ENCODE measurements at regions not wholly inside any gene's neighbourhood (a gene's known extent, or its start where the extent isn't known, plus 50 kb on each side); places are given as distances from the start of the nearest gene placed in this dataset.

DNA sequence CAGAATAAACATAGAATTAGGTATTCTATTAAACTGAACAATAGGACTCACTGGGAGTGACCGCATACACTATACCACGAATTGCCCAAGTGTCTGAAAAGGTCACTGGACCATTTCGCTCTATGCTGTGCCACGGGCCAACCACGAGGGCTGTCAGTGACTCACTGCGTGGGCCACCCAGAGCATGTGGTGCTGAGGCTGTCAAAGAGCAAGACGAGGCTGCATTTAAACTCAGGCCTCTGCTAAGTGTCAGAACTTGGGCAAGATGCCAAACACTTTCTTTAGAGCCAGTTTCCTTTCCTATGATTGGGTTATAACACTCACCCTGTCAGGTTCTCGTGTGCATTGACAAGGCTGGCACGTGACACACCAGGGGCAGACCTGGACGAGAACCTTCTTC is 97.5 kb downstream of the SH3YL1 start:
- Histone ChIP-seq H3K9me3 (no peaks in the 10 kb centered on the region), H3K4me3 (no peak overlapping the region), H3K27me3 (peaks cover 0 to 15% (median 9%) of the 10 kb centered on the region in 7 donors), H3K27ac (no peak overlapping the region), H3K36me3 (no peaks in the 10 kb centered on the region), H3K4me1 (no peaks in the 10 kb centered on the region)
- 35 to 56% methylated on average over 10 of the region's 10 CpGs for WGBS, 2 donors
- TF ChIP-seq, protein P1, sequence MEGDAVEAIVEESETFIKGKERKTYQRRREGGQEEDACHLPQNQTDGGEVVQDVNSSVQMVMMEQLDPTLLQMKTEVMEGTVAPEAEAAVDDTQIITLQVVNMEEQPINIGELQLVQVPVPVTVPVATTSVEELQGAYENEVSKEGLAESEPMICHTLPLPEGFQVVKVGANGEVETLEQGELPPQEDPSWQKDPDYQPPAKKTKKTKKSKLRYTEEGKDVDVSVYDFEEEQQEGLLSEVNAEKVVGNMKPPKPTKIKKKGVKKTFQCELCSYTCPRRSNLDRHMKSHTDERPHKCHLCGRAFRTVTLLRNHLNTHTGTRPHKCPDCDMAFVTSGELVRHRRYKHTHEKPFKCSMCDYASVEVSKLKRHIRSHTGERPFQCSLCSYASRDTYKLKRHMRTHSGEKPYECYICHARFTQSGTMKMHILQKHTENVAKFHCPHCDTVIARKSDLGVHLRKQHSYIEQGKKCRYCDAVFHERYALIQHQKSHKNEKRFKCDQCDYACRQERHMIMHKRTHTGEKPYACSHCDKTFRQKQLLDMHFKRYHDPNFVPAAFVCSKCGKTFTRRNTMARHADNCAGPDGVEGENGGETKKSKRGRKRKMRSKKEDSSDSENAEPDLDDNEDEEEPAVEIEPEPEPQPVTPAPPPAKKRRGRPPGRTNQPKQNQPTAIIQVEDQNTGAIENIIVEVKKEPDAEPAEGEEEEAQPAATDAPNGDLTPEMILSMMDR (IDR thresholded peaks at IDR 0.05) = no peak
- intact Hi-C loops (cut with DNase I) = no loop called here
- peak in 1 of 8 donors; percentile 58 for ATAC-seq
- no peak for DNase-seq

DNA sequence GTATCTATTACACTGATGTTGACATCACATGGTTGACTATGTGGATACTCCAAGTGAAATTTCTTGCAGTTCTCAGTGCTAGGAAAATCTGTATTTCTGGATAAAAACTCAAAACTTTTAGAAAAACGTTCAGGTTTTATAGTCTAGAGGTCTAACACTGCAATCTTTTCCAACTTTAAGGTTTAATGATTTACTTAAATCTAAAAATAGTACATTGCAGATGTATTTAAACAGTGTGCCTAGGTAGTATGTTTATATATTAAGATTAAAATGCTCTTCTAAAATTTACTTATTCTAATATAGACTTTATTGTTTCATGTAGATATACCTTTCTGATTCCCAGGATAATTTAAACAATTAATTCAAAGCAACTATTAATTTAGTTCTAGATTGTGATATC is 98.3 kb downstream of the SH3YL1 start:
- Histone ChIP-seq H3K27ac (no peak overlapping the region), H3K4me1 (no peaks in the 10 kb centered on the region), H3K4me3 (no peak overlapping the region), H3K36me3 (no peaks in the 10 kb centered on the region), H3K9me3 (no peaks in the 10 kb centered on the region), H3K27me3 (peaks cover 0 to 20% (median 11%) of the 10 kb centered on the region in 7 donors)
- 33 to 79% methylated on average over 1 of the region's 1 CpG for WGBS, 2 donors
- TF ChIP-seq, protein P1 (IDR thresholded peaks at IDR 0.05) = no peak
- DNase-seq (no peak), ATAC-seq (no peak)
- intact Hi-C loops (cut with DNase I) = no loop called here

DNA sequence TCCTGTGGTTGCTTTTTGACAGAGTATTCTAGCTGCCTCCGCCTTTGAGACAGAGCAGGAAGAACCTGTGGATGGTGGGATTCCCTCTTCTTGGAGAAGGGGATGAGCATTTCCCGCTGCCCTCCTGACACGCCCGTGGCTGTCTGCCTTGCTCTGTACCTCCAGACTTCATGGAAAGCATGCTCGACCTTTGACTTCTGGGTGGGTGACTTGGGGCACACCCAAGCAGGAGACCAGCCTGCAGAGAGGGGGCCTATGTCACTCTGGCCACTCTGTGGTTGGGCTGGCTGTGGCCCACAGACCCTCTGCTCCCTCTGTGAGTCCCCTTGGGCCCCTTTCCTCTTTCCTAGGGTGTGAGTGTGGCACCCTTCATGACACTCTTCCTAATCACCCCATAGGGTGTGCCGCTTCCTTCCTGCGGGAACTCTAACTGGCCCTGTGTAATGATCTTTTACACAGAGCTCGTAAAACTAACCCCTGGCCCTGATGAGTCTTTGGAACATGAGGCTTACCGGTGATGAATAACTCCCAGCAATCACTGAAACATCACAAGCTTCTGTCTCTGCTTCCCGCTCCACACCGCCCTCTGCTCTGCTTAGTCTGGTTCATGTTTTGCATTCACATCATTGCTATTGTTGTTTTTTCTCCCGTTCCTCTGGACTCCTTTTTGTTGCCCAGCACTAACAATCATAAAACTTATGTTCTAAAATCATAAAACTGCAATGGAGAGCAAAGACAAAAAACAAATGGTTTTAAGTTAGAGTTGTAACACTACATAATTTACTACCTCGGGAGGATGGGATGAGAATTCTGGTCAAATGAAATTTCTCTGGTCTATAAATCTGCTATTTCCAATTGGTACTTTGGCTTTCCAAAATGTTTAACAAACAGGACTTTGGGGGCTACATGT is 101.1 kb downstream of the SH3YL1 start:
- 77 to 79% methylated on average over 13 of the region's 13 CpGs for WGBS, 2 donors

DNA sequence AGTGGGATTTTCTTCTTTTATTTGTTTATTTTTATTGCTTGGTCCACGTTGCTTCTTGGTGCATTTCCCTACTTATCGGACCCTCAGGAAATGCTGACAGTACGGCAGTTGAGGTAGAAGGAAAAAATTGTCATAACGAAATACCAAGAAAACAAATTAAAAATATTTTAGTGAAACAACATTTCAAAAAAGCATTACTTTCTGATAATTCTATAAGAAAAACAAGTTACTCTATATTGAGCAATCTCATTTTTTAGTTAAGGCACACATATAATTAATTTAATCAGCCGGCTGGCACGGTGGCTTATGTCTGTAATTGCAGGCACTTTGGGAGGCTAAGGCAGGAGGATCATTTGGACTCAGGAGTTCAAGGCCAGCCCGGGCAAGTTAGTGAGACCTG is 102.1 kb downstream of the SH3YL1 start:
- Histone ChIP-seq H3K27ac (no peak overlapping the region), H3K9me3 (no peaks in the 10 kb centered on the region), H3K36me3 (no peaks in the 10 kb centered on the region), H3K27me3 (peaks cover 0 to 16% (median 11%) of the 10 kb centered on the region in 7 donors), H3K4me3 (no peak overlapping the region), H3K4me1 (no peaks in the 10 kb centered on the region)
- intact Hi-C loops (cut with DNase I) = no loop called here
- no peak for DNase-seq
- no peak for ATAC-seq
- 85 to 88% methylated on average over 7 of the region's 7 CpGs for WGBS, 2 donors
- TF ChIP-seq, protein P1 (IDR thresholded peaks at IDR 0.05) = no peak

More for the DNA sequence above, 101.1 kb downstream of the SH3YL1 start:
- Histone ChIP-seq H3K9me3 (no peaks in the 10 kb centered on the region), H3K4me3 (no peak overlapping the region), H3K27ac (no peak overlapping the region), H3K27me3 (peaks cover 0 to 20% (median 11%) of the 10 kb centered on the region in 7 donors), H3K4me1 (no peaks in the 10 kb centered on the region), H3K36me3 (no peaks in the 10 kb centered on the region)
- no peak for DNase-seq
- intact Hi-C loops (cut with DNase I) = no loop called here
- no peak for ATAC-seq
- TF ChIP-seq, protein P1 (IDR thresholded peaks at IDR 0.05) = no peak

All from heart right ventricle (tissue), 16 donors.